Endothelial cell of umbilical vein (primary cell): ENCODE measurements at regions not wholly inside any gene's neighbourhood (a gene's known extent, or its start where the extent isn't known, plus 50 kb on each side); places are given as distances from the start of the nearest gene placed in this dataset.

ENCODE experiments used
- BruUV-seq: library from RNA; stranded (reverse); fragments of 400-500 nt; replicated peaks from 2 replicates; lab custom pipeline; 2021; lab: Mats Ljungman, UMichigan
- CTCF ChIA-PET: fragments of 300-600, 350-600 bp; sonication (Branson Sonifier 250); formaldehyde crosslinking; loops from one replicate; lab custom pipeline; 2021; ENCODE audit warnings: antibody characterized with exemption, inconsistent platforms; lab: Charles Lee
- POLR2A ChIA-PET: fragments of 300-600, 350-600 bp; sonication (Branson Sonifier 250); formaldehyde crosslinking; loops from one replicate; lab custom pipeline; 2021; ENCODE audit warnings: antibody characterized with exemption, inconsistent platforms; lab: Charles Lee
- DNase-seq: peaks from one replicate; pipeline ENCODE4 v3.0.0-alpha.2; 2011; ENCODE audit warnings: low read depth, low spot score
- FAIRE-seq: peaks from 2 replicates; lab custom pipeline; 2011; peaks lifted over from hg19 to GRCh38; lab: Jason Lieb, UNC
- H2AFZ ChIP-seq: 2 replicates; pipeline ENCODE4 v1.6.0; 2012; ENCODE audit warnings: low read depth, low read length, control low read depth, inconsistent platforms
- H3K27ac ChIP-seq: 2 replicates; pipeline ENCODE4 v1.5.1; 2011; ENCODE audit warnings: low read depth, mild to moderate bottlenecking, control low read depth, low read length, moderate library complexity; ENCODE audit not compliant: insufficient read depth
- H3K27me3 ChIP-seq, 2 experiments: 2 replicates each; pipeline versions ENCODE4 v1.6.0 to v1.6.1; 2011; ENCODE audit warnings: low read length in 2 of 2, mixed read lengths in 1 of 2; ENCODE audit not compliant: control insufficient read depth in 2 of 2, insufficient read depth in 2 of 2
- H3K36me3 ChIP-seq, 2 experiments: 2 replicates in 1 of 2; 3 replicates in 1 of 2; pipeline ENCODE4 v1.5.1; 2011; ENCODE audit warnings: low read length in 2 of 2, mild to moderate bottlenecking in 1 of 2, moderate library complexity in 1 of 2; ENCODE audit not compliant: control insufficient read depth in 2 of 2, insufficient read depth in 2 of 2; ENCODE audit errors: extremely low read depth in 1 of 2
- H3K4me1 ChIP-seq: 3 replicates; pipeline ENCODE4 v1.5.1; 2011; ENCODE audit warnings: mild to moderate bottlenecking, low read length; ENCODE audit not compliant: control insufficient read depth, insufficient read depth; ENCODE audit errors: extremely low read depth
- H3K4me2 ChIP-seq: 2 replicates; pipeline ENCODE4 v1.6.1; 2011; ENCODE audit warnings: low read length, control low read depth, mixed read lengths; ENCODE audit not compliant: insufficient read depth
- H3K4me3 ChIP-seq, 3 experiments: fragments of 200-600 bp in 1 of 3; sonication (generic), shearing (Covaris generic) in 1 of 3; replicated peaks in 1 of 3; 2 replicates each; pipeline ENCODE4 v1.5.1; 2011 to 2016; ENCODE audit warnings: control low read depth in 3 of 3, low read length in 3 of 3, mild to moderate bottlenecking in 2 of 3, inconsistent platforms in 1 of 3, low read depth in 1 of 3, moderate library complexity in 1 of 3; ENCODE audit not compliant: insufficient read depth in 1 of 3
- H3K79me2 ChIP-seq: 2 replicates; pipeline ENCODE4 v1.6.0; 2012; ENCODE audit warnings: low read length, inconsistent platforms; ENCODE audit not compliant: control insufficient read depth, insufficient read depth
- H3K9ac ChIP-seq: replicated peaks from 2 replicates; pipeline ENCODE3; 2011; ENCODE audit warnings: low read length, control low read depth; ENCODE audit not compliant: insufficient read depth; ENCODE audit errors: extremely low read depth
- H3K9me1 ChIP-seq: replicated peaks from 3 replicates; pipeline ENCODE4 v1.6.0; 2011; ENCODE audit warnings: mild to moderate bottlenecking, low read length; ENCODE audit not compliant: control insufficient read depth, insufficient read depth; ENCODE audit errors: extremely low read depth
- H3K9me3 ChIP-seq: replicated peaks from 2 replicates; pipeline ENCODE4 v1.5.1; 2012; ENCODE audit warnings: low read length, inconsistent platforms; ENCODE audit not compliant: control insufficient read depth, insufficient read depth
- H4K20me1 ChIP-seq: replicated peaks from 2 replicates; pipeline ENCODE3; 2011; ENCODE audit warnings: mild to moderate bottlenecking, low read length; ENCODE audit not compliant: control insufficient read depth, insufficient read depth; ENCODE audit errors: extremely low read depth
- EZH2 ChIP-seq: IDR thresholded peaks from 2 replicates; pipeline ENCODE4 v1.6.1; 2012; ENCODE audit warnings: borderline replicate concordance, low read depth, mild to moderate bottlenecking, moderate library complexity, low read length, inconsistent platforms; ENCODE audit not compliant: severe bottlenecking
- FOS ChIP-seq: IDR thresholded peaks from 2 replicates; pipeline ENCODE4 v1.6.1; 2011; ENCODE audit warnings: mild to moderate bottlenecking, low read length, moderate library complexity, borderline replicate concordance; ENCODE audit not compliant: insufficient read depth
- GATA2 ChIP-seq: IDR thresholded peaks from 2 replicates; pipeline ENCODE4 v1.7.0; 2011; ENCODE audit warnings: low read depth, mild to moderate bottlenecking, moderate library complexity, mixed read lengths, low read length; ENCODE audit not compliant: insufficient read length, insufficient read depth
- JUN ChIP-seq: IDR thresholded peaks from 2 replicates; pipeline ENCODE4 v1.6.1; 2011; ENCODE audit warnings: borderline replicate concordance, low read depth; ENCODE audit not compliant: insufficient read length, insufficient read depth
- MYC ChIP-seq: IDR thresholded peaks from one replicate; pipeline ENCODE4 v1.6.1; 2011; ENCODE audit warnings: mild to moderate bottlenecking, low read depth, low read length
- POLR2A ChIP-seq: IDR thresholded peaks from 2 replicates; pipeline ENCODE4 v1.6.1; 2012; ENCODE audit warnings: low read depth, mild to moderate bottlenecking, control low read depth, low read length
- POLR2AphosphoS5 ChIP-seq: IDR thresholded peaks from 2 replicates; pipeline ENCODE4 v1.6.1; 2012; ENCODE audit warnings: low read depth, mild to moderate bottlenecking, control low read depth, low read length, moderate library complexity; ENCODE audit not compliant: insufficient read depth
- dilution Hi-C: fragments of 300-500 bp; cut with MboI; formaldehyde crosslinking; loops from one replicate; pipeline ENCODE4 v1.15.0; 2019; ENCODE audit warnings: low sequenced_read_pairs; ENCODE audit not compliant: extremely low pct_ligation_motif_present
- intact Hi-C: fragments of 100-400 bp; cut with micrococcal nuclease; formaldehyde crosslinking; loops from one replicate; pipeline ENCODE4 v1.10.0; 2022
- TF ChIP-seq, protein P1 (sequence below): IDR thresholded peaks from 2 replicates; pipeline ENCODE4 v1.6.1; 2011; ENCODE audit not compliant: insufficient read depth, insufficient read length
- TF ChIP-seq, protein P2 (sequence below), 2 donors: IDR thresholded peaks; 1 replicate in 1 of 2; 2 replicates in 1 of 2; pipeline ENCODE4 v1.5.1; 2011; ENCODE audit warnings: low read length in 2 of 2, mild to moderate bottlenecking in 2 of 2, moderate library complexity in 2 of 2, control low read depth in 1 of 2, inconsistent platforms in 1 of 2, low read depth in 1 of 2; ENCODE audit not compliant: insufficient read depth in 1 of 2; ENCODE audit errors: extremely low read depth in 1 of 2

DNA sequence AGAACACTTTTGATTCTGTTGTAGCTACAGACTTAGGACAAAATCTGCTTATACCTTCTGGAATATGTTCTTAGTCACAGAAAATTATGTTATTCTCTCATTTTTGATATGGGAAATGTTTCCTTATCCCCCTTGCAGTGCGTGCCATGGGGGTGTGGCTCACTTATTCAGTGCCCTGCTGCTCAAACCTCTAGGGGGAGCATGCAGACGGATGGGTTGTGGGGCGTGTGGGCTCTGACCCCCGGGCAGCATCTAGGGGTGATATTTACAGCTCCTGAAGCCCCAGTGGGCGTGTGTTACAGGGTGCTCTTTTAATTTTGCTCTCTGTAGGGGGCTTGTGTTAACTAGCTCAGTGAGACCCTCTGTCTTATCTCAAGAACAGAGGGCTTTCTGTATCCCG lies 61.3 kb upstream of the FERMT1 start:
- ChIA-PET CTCF (interaction anchor here (0.6 kb wide), 1 partner anchor 1102 kb away, joined by 3 read pairs; no protein-coding TSS in a partner anchor), POLR2A (no interaction called here)
- Histone ChIP-seq H3K4me3 (no peak overlapping the region), H3K27me3 (peaks cover 0 to 2% of the 10 kb centered on the region in 2 experiments), H3K36me3 (no peaks in the 10 kb centered on the region), H3K4me2 (no peak overlapping the region), H2AFZ (no peak overlapping the region), H3K27ac (no peak overlapping the region), H3K9me3 (no peaks in the 10 kb centered on the region), H3K4me1 (no peaks in the 10 kb centered on the region), H3K9ac (no peak overlapping the region), H3K9me1 (no peaks in the 10 kb centered on the region), H3K79me2 (no peaks in the 10 kb centered on the region), H4K20me1 (no peaks in the 10 kb centered on the region)
- FAIRE-seq (no peak), DNase-seq (no peak)
- BruUV-seq, result no TSS peak
- intact Hi-C loops, result no loop called here
- TF ChIP-seq JUN (no peak), GATA2 (no peak), POLR2AphosphoS5 (no peak), POLR2A (no peak), EZH2 (no peak), FOS (no peak), MYC (no peak)
- TF ChIP-seq, protein P1, sequence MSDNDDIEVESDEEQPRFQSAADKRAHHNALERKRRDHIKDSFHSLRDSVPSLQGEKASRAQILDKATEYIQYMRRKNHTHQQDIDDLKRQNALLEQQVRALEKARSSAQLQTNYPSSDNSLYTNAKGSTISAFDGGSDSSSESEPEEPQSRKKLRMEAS, result no peak
- TF ChIP-seq, protein P2, sequence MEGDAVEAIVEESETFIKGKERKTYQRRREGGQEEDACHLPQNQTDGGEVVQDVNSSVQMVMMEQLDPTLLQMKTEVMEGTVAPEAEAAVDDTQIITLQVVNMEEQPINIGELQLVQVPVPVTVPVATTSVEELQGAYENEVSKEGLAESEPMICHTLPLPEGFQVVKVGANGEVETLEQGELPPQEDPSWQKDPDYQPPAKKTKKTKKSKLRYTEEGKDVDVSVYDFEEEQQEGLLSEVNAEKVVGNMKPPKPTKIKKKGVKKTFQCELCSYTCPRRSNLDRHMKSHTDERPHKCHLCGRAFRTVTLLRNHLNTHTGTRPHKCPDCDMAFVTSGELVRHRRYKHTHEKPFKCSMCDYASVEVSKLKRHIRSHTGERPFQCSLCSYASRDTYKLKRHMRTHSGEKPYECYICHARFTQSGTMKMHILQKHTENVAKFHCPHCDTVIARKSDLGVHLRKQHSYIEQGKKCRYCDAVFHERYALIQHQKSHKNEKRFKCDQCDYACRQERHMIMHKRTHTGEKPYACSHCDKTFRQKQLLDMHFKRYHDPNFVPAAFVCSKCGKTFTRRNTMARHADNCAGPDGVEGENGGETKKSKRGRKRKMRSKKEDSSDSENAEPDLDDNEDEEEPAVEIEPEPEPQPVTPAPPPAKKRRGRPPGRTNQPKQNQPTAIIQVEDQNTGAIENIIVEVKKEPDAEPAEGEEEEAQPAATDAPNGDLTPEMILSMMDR (IDR thresholded peaks at IDR 0.05; ENCODE audit: extremely low read depth in 1 of 2, insufficient read depth in 1 of 2, low read depth in 1 of 2, low read length in 2 of 2), result no peak
- dilution Hi-C loops, result no loop called here
